ENCODE measurements at regions not wholly inside any gene's neighbourhood (a gene's known extent, or its start where the extent isn't known, plus 50 kb on each side); places are given as distances from the start of the nearest gene placed in this dataset.

DNA sequence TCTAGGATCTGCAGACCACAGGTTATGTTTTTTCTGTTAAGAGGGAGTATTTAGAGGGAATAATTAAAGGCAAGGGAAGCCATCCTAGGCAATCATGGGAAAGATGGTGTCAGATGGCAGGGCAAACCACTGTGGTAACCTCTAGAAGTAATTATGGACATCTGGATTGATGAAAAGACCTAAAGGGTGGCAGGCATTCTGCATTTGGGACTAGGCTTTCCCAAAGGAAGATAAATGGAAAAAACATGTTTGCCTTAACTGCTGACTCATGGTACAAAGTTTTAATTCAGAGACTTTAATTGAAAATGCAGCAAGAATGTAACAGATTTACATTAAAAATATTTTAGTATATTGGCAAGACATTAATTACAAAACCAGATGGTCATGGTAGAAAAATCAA, 88.1 kb downstream of the TMEM30B start:
- no peak for DNase-seq (ENCODE audit: low spot score)
- FAIRE-seq: no peak

DNA sequence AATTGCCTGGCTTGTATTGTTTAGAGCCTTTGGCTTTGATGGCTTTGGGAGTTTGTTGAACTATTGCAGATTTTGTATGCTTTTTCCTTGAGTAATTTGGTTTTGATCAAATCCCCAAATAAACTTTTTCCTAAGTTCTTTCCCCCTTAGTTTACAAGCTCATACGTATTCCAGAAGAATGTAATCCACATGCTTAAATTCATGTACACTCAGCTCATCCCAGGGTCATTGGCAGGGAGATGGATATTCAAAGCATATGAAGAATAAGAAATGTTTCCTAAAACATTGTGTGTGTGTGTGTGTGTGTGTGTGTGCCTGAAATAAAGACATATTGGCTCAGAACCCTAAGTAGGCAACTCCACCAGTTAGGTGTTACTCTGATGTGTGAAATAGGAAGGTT, 89.4 kb downstream of the TMEM30B start:
- no peak for FAIRE-seq
- no peak for DNase-seq (ENCODE audit: low spot score)

DNA sequence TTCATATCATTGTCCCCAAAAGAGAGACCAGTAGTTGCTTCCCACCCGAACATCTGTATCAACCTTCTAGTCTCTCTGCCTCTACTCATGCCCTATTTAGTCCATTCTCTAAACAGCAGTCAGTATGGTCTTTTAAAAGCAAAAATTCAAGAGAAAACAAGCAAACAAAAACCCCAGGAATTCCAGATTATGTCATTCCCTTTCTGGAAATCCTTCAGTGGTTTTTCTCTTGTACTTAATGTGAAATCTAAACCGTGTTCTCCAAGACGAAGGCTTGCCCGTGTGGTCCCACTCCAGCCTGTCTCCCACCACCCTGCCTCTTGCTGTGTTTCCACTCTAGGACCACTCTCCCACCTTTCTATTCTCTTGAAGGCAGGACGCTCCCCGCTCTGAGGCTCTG, 90.8 kb downstream of the TMEM30B start:
- DNase-seq (ENCODE audit: low spot score) (no peak), FAIRE-seq (no peak)

DNA sequence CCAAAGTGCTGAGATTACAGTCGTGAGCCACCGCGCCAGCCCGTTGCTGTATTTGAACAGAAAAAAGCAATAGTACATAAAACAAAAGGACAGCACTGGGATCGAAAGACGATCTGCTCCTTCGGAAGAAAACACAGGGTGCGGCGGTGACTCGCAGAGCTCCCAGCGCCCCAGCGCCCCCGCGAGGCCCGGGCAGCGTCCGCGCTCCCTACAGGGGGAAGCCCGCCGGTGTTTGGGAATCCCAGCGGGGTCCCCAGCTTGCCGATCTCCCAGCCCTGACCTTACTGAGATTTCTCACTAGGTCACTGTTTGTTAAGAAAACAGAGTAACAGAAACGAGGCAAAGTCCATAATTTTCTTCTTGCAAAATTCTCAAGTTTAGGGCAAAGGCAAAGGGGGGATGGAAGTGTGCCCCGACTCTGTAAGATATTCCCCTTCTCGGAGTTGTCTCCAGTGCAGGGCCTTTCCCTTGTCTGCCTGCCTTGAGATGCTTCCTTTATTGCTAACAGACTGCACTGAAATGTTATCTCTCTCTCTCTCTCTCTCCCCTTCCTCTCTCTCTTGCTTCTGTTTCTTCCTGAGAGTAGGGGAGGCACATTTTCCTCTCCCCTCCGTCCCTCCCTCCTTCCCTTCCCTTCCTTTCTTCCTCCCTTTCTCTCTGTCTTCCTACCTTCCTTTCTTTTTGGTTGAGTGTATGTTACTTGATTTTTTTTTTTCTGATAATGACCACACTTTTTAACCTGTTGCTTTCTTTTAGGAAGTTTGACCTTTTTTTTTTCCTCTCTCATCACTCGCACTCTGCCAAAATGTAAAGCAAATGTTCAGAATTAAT, 91.9 kb downstream of the TMEM30B start:
- no peak for DNase-seq (ENCODE audit: low spot score)
- no peak for FAIRE-seq

DNA sequence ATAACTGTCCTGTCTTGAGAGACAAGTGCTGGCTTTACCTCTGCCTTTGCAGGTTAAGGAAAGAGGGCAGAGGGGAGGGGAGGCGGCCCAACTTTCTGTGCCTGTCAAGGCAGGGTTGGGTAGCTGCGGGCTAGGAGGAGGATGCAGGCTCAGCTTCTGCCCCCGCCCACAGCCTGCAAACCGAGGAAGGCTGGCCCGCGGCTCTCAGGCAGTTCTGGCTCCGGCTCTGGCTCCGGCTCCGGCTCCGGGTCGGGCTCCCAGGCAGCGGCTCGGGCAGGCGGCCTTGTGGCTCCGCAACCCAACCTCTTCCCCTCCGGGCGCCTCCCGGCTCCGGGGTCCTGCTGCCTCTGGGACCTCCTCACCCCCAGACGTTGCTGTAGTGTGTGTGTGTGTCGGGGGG, 92.9 kb downstream of the TMEM30B start:
- FAIRE-seq (no peak), DNase-seq (ENCODE audit: low spot score) (no peak)

DNA sequence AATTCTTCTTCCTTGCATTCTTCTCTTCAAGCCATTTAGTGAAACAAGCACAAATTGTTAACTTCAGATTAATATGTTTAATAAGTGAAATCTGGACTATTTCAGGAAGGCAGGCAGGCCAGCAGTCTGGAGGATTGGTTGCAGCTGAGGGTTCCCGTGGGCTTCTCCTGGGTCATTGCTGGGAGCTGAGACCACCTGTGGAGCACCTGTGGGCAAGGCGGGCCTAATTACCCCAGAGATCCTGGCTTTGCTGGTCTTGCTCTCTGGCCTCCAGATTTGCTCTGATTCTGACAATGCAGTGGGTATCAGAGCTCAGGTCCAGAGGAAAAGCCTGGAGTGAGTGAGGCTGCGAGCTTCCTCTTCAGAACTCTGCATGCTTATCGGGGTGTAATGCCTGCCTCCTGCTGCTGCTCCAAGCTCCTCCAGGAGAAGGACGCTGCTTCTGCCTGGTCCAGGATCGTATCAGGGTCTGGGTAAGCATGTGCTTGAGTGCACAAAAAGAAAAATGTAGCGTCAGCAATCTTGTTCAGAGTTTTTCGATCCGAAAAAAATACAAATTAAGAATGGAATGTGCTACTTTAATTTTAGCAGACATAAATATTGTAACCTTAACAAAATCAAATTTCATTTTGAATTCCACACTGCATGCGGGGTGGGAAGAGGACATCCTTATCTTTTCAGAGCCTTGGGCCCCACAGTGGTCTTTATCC, 93.8 kb downstream of the TMEM30B start:
- FAIRE-seq: no peak
- no peak for DNase-seq (ENCODE audit: low spot score)

DNA sequence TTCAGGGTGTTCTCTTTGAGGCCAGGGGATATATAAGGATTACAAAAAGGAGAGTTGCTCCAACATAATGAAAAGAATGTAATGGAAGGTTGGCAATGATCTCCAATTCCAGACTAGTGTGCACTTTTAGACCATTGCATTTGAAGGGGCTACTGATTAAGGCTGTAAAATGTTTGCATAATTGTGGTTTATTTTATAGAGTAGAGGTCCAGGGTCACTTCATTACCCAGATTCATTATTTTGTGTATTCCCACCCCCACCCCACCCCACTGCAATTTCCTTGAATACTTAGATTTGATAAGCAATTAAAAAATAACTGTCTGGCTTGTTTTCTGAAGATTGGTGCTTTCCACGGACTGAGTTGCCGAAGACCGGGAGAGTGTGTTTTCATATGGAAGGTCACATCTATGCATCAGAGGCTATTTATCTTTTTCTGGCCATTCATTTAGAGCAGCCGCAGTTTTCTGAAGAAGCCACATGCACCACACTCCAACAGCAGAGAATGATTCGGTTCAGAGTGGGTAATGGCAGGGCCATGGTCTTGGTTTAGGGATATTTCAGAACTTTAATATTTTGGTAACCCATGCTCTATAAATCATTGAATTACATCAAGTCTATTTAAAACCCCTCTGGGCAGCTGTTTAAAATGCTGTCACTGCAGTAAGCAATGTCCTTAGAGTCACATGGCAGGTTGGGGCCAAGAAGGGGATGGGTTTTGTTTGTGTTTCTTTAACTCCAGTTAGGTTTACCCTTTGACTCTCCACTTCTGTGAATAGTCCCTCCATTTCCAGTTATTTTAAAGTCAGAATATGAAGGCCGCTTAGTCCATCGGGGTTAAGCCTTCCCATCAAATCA, 94.6 kb downstream of the TMEM30B start:
- DNase-seq (ENCODE audit: low spot score) (no peak), FAIRE-seq (no peak)

DNA sequence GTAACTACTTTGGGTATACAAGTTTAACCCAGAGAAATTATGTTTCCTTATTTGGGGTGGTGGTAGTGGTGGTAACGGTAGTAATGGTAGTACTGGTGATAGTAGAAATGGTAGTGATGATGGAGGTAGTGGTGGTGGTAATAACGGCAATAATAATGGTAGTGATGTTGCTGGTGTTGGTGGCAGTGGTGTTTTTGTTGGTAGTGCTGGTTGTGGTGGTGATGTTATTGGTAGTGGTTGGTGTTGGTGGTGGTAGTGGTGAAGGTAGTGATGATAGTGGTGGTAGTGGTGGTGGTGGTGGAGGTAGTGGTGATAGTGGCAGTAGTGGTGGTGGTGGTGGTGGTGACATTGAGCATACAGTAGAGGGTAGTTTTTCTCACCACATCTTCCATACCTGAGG, 95.6 kb downstream of the TMEM30B start:
- no peak for DNase-seq (ENCODE audit: low spot score)
- no peak for FAIRE-seq

DNA sequence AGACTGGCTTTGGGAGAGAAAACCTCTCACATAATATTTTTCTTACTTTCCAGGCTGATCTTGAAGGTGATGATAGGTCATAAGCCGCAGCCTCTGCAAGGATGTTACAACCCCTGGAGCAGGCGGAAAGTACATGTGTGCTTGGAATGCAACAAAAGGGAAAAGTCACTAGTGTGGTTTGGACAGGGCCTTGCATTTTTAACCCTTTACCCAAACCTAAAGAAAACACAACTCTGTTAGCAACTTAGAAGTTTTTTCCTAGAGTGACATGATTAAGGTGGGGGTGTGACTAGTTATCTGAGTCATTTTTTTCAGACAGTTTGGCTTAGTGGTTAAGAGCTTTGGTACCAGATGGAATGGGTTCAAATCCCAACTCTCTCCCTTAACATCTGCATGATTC, 97.0 kb downstream of the TMEM30B start:
- DNase-seq (ENCODE audit: low spot score) (peak; percentile 77), FAIRE-seq (peak; percentile 87)

DNA sequence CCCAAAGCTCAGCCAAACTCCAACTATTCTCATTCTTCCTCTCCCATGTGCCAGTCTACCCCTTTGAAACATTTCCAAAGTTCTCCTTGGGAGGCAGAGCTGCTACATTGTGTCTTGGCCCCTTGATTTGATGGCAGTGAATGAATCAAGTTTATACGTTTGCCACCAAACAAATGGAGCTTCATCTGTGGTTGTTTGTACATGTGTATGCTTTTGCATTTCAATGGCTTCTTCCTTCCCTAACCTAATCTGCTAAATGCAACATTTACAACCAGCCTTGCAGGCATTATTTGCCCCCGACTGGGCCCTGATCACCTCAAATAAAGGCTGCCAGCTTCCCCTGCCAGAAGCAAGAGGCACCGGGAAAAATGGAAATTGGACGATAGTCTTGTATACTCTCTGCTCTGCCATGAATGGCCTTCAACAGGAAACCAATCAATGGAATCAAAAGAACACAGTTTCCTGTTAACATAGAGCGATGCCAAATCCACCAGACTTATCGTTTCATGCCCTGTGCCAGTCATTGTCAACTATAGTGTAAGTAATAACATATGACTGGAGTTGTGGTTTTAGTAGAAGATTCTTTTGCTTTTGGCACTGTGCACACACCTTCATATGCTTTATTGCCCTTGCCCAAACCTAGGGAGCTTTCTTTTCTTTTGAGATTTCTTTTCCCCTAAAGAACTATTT, 97.8 kb downstream of the TMEM30B start:
- FAIRE-seq: no peak
- no peak for DNase-seq (ENCODE audit: low spot score)

DNA sequence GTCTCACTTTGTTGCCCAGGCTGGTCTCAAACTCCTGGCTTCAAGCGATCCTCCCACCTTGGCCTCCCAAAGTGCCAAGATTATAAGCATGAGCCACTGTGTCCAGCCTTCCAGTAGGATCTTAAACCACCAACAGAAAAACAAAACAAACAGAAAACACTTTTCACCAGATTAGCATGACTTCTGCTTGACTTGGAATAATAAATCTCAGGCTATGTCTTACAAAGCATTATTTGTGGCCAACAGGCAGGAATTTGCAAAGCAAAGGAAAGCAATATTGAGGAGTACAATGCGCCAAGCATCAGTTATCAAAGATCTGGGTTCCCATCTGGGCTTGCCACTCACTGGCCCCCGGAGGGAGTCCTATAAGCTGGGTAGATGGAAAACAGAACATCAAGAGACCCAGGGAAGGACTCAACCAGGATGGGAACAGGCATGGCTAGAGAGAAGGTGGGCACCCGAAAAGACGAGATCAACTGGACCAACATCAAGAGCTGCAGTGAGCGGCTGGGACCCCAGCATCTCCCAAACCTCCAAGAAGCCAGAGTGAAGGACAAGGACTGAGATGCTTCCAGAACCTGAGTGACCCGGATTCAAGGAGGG, 101.2 kb downstream of the TMEM30B start:
- DNase-seq (ENCODE audit: low spot score): no peak
- FAIRE-seq: no peak

DNA sequence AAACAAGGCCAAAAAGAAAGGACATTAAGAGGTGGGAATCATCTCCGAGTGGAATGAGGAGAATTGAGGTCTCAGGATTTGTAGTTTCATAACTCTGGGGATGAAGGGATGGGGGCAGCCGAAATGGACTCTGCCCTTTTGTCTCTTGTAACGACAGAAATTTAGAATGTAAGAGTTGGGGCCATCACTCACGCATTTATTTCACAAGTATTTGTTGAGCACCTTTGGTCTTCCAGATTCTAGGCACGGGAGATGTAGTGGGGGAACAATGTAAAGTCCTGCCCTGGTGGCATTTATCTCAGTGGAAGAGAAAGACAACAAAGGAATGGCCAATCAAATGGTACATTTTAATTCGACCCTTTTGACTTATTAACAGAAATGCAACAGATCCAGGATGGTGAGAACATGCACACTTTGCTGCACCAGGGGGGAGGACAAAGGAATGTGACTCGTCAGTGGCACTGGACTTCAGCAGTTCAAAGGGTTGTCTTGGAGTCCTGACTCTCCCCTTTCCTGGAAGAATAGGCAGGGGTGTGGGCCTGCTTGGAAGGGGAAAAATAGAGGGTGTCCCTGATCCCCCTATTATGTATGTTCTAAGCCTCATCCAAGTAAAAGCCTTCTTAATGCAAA, 102.0 kb downstream of the TMEM30B start:
- peak; percentile 81 for DNase-seq (ENCODE audit: low spot score)
- peak; percentile 68 for FAIRE-seq

DNA sequence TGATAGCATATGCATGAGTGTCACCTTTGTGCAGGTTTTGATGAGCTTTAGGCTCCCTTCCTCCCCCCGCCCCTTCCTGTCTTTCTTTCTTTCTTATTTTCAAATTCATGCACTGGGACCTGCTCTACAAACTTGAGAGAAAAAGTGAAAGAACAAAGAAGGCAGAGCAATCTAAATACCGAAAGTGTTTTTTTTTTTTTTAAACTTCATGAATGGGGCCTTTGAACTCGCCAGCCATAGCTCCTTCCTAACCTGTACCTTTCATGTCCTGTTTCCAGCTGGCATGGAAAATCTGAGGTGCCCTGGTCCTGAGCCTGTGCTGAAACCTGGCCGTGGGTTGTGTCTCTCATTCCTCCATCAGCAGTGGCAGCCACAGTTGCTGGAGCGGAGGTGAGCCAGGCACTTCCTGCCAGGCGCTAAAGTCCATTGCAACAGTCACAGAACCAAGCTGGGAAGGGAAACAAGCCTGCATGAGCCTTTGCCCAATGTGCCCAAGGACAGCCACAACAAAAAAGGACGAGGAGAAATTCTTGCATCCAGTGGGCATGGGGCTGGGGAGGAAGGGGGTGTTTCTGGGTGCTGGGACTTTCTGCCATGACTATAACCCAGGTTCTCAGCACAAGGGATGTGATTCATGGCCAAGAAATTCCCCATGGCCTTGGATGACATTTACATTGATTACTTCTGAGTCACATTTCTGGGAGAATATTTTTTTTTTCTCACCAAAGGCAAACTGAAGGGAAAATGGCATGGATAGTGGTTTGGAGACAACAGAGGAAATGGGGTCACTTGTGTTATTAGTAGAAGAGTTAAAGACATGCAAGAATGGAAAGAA, 102.7 kb downstream of the TMEM30B start:
- DNase-seq (ENCODE audit: low spot score) (peak; percentile 89), FAIRE-seq (peak; percentile 93)

DNA sequence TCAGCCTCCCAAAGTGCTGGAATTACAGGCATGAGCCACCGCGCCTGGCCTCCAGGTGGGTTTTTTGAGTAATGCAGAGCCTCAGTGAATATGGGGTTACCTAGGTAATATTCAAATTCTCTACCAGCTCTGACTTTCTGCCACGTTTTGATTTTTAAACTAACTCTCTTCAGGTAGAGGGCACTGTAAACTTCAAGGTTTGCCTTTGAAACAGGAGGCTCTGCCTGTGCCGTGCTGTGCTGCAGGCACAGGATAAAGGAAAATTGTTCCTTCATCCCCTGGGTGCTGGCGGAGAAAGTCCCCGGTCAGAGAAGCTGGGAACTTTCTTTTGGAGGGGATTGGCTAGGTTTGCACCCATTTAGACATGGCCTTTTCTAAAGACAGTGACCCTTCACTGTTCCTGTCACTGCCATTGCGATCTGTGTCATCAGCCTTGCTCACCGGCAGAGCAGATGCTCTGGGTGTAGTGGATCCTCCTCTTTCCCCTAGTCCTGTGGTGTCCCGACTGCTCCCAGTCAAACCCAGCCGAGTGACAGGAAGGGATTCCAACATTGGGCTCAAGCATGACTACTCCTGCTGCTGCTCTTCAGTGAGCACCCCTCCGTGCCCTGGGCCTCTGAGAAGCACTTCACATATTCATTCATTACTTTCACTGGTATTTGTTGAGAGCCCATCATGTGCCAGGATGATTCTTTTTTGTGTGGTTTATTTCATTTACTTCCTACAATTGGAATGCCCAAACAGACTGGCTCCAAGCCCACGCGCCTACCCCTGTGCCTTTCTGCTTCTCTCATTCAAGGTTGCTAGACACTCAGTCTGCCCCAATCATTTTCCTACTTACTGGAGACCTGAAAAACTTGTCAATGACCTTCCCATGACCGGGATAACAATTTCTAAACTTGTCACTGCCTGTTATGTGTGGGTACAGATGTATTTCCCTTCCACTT, 103.6 kb downstream of the TMEM30B start:
- FAIRE-seq: peak; percentile 45
- DNase-seq (ENCODE audit: low spot score): peak; percentile 64

DNA sequence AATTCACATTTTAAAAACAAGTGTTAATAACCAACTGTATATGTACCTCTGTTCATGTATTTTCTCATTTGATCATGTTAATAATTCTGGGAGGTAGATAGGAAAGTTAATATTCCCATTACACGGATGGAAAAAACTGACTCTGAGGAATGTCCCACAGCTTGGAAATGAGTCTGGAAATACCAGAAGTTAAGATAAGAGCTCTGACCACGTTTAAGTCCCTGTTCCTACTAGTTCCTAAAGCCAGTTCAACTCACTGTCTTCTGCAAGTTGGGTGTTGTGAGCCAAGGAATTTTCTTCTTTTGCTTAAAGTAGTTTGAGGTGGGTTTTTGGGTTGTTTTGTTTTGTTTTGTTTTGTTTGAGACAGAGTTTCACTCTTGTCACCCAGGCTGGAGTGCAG, 104.5 kb downstream of the TMEM30B start:
- FAIRE-seq (no peak), DNase-seq (ENCODE audit: low spot score) (peak; percentile 23)

DNA sequence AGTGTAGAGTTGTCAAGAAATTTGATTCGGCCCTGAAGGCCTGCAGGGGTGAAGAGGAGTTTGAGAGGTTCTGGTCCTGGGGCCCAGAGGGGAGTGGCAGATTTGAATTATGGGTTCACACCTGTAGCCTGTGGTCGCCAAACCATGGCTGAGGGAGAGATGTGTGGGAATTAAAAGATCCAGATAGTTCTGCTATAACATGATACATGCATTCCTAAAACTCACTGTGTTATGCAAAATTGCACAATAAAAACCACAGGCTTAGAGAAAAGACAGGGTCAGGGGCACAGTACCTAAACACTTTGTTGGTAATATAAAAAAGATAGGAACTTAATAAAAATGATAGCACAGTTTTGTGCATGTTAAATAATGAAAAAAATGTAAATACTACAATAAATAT, 106.2 kb downstream of the TMEM30B start:
- FAIRE-seq (peak; percentile 21), DNase-seq (ENCODE audit: low spot score) (peak; percentile 16)

DNA sequence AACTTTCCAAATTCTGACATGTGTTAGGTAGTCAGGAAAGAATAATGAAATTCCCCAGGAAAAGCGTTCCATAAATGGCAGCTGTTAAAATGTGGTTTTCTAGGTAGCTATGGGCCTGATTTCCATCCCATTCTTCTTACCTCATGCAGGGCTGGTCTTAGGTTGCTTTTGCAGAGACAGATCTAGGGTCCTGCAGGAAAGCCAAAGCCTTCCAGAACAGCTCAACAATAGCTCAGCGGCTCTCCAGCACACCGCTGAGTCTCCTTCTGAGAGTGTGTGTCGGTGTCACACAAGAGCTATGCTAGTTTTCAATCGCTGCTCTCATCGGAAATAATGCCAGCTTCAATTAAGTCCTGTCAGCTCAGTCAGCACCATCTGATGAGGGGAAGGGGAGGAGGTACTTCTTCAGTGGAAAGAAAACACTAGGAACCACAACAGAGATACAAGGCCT, 106.7 kb downstream of the TMEM30B start:
- no peak for DNase-seq (ENCODE audit: low spot score)
- FAIRE-seq: no peak

DNA sequence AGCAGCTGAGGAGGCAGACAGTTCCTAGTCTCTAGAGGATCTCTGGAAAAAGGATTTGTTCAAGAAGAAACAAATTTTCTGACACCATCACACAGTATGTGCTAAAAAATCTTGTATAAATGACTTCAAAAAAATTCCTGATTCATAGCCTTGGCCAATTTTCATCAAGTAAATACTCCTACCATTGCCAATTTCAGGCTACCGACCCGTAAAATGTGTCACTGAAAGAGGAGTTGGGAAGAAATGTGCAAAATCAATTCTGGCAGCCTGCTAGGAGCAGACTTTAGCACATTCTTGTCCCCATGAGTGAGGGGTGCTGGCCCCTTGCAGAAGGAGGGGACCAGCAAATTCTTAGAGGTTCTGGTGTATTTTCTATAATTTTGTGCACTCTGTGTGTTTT, 109.4 kb downstream of the TMEM30B start:
- no peak for DNase-seq (ENCODE audit: low spot score)
- no peak for FAIRE-seq

All from RCC 7860 (cell line).